ENCODE measurements at regions not wholly inside any gene's neighbourhood (a gene's known extent, or its start where the extent isn't known, plus 50 kb on each side); places are given as distances from the start of the nearest gene placed in this dataset.

GRCh38 chr1:5460974-5461373, 531.3 kb downstream of the NPHP4 start:
- Histone ChIP-seq H3K4me3 (ENCODE audit: low read depth, low read length) (no peak overlapping the region), H3K36me3 (ENCODE audit: control insufficient read depth, insufficient read depth, low read length) (no peaks in the 10 kb centered on the region), H2AFZ (no peak overlapping the region), H3K9me3 (ENCODE audit: control insufficient read depth, low read length) (no peaks in the 10 kb centered on the region), H3K79me2 (no peaks in the 10 kb centered on the region), H3K9ac (no peak overlapping the region), H3K27me3 (ENCODE audit: control insufficient read depth, insufficient read depth, low read length) (no peaks in the 10 kb centered on the region), H3K4me2 (ENCODE audit: low read length) (no peak overlapping the region), H3K27ac (no peak overlapping the region), H3K4me1 (no peaks in the 10 kb centered on the region)
- TF ChIP-seq CTCF (IDR thresholded peaks at IDR 0.05) = no peak

- Histone ChIP-seq H3K4me3 (ENCODE audit: low read depth, low read length) (no peak overlapping the region), H3K9me3 (ENCODE audit: control insufficient read depth, low read length) (no peaks in the 10 kb centered on the region), H3K79me2 (no peaks in the 10 kb centered on the region), H3K27me3 (ENCODE audit: control insufficient read depth, insufficient read depth, low read length) (no peaks in the 10 kb centered on the region), H3K36me3 (ENCODE audit: control insufficient read depth, insufficient read depth, low read length) (no peaks in the 10 kb centered on the region), H2AFZ (no peak overlapping the region), H3K27ac (no peak overlapping the region), H3K4me2 (ENCODE audit: low read length) (no peak overlapping the region), H3K9ac (no peak overlapping the region), H3K4me1 (no peaks in the 10 kb centered on the region)
- no peak for TF ChIP-seq CTCF (IDR thresholded peaks at IDR 0.05)
Measured at GRCh38 chr1:5459839-5460610, 532.2 kb downstream of the NPHP4 start.

GRCh38 chr1:5458248-5458647, 534.0 kb downstream of the NPHP4 start:
- Histone ChIP-seq H3K4me1 (no peaks in the 10 kb centered on the region), H3K4me3 (ENCODE audit: low read depth, low read length) (no peak overlapping the region), H3K4me2 (ENCODE audit: low read length) (no peak overlapping the region), H2AFZ (no peak overlapping the region), H3K27me3 (ENCODE audit: control insufficient read depth, insufficient read depth, low read length) (no peaks in the 10 kb centered on the region), H3K27ac (no peak overlapping the region), H3K79me2 (no peaks in the 10 kb centered on the region), H3K9ac (no peak overlapping the region), H3K36me3 (ENCODE audit: control insufficient read depth, insufficient read depth, low read length) (no peaks in the 10 kb centered on the region), H3K9me3 (ENCODE audit: control insufficient read depth, low read length) (no peaks in the 10 kb centered on the region)
- no peak for TF ChIP-seq CTCF (IDR thresholded peaks at IDR 0.05)

DNA sequence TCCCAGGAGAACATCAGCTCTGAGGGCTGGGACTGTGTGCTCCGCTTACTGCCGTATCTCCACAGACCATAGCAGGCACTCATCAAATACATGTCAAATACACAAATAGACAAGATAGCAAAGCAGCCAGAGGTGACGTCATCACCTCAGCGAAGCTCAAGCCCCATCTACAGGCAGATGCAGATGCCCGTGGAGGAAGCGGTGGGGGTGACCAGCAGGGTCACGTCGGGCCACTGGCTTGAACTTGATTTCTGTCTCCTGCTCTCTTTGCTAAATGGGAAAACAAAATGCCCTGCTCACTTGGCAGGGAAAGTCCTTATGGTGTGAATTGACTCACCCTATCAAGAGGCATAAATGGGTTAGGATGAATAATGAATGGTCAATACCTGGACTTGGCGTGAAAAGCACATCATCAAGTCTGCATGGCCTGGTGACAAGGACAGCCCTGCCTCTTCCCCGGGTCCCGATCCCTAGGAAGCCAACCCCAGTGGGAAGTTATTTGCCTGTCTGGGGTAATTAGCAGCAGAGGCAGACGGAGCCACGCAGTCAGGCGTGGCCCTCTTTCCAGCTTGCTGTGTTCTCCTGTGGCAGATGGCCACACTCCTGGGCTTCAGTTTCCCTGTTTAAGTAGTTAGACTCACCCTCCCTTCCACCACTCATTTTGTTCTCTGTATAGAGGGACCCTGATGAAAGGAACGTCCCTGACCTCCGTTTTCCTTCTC, 536.0 kb downstream of the NPHP4 start:
- no peaks in the 10 kb centered on the region for H3K36me3 ChIP-seq (ENCODE audit: control insufficient read depth, insufficient read depth, low read length)
- H3K27me3 ChIP-seq (ENCODE audit: control insufficient read depth, insufficient read depth, low read length) = no peaks in the 10 kb centered on the region
- no peak overlapping the region for H3K27ac ChIP-seq

More for the DNA sequence above, 536.0 kb downstream of the NPHP4 start:
- Histone ChIP-seq H3K9ac (no peak overlapping the region), H3K79me2 (no peaks in the 10 kb centered on the region), H3K4me2 (ENCODE audit: low read length) (no peak overlapping the region), H2AFZ (no peak overlapping the region), H3K9me3 (ENCODE audit: control insufficient read depth, low read length) (no peaks in the 10 kb centered on the region), H3K4me1 (no peaks in the 10 kb centered on the region), H3K4me3 (ENCODE audit: low read depth, low read length) (no peak overlapping the region)
- no peak for TF ChIP-seq CTCF (IDR thresholded peaks at IDR 0.05)
